MM.1S (cell line): ENCODE measurements at regions not wholly inside any gene's neighbourhood (a gene's known extent, or its start where the extent isn't known, plus 50 kb on each side); places are given as distances from the start of the nearest gene placed in this dataset.

Experiments used
- DNase-seq: peaks from one replicate; pipeline ENCODE4 v3.0.0-alpha.2; 2015
- H2AFZ ChIP-seq: fragments of 300-600 bp; sonication (generic); 2 replicates; pipeline ENCODE4 v1.6.0; 2016; ENCODE audit warnings: antibody characterized with exemption, low read length
- H3F3A ChIP-seq: fragments of 300-600 bp; sonication (generic); 2 replicates; pipeline ENCODE4 v1.6.1; 2016; ENCODE audit warnings: mild to moderate bottlenecking, antibody characterized with exemption, low read length, moderate library complexity, mixed read lengths; ENCODE audit not compliant: insufficient read depth
- H3K27ac ChIP-seq: fragments of 300-600 bp; sonication (generic); 2 replicates; pipeline ENCODE4 v1.5.1; 2016; ENCODE audit warnings: mild to moderate bottlenecking, low read length
- H3K27me3 ChIP-seq: fragments of 300-600 bp; sonication (generic); replicated peaks from 2 replicates; pipeline ENCODE4 v1.6.0; 2016; ENCODE audit warnings: low read length; ENCODE audit not compliant: insufficient read depth
- H3K36me3 ChIP-seq: fragments of 300-600 bp; sonication (generic); replicated peaks from 2 replicates; pipeline ENCODE4 v1.6.1; 2016; ENCODE audit warnings: mild to moderate bottlenecking, low read length, mixed read lengths; ENCODE audit not compliant: insufficient read depth
- H3K4me1 ChIP-seq: fragments of 300-600 bp; sonication (generic); 2 replicates; pipeline ENCODE4 v1.6.1; 2016; ENCODE audit warnings: low read length, mixed read lengths
- H3K4me2 ChIP-seq: fragments of 300-600 bp; sonication (generic); 2 replicates; pipeline ENCODE4 v1.6.0; 2016; ENCODE audit warnings: low read depth, low read length
- H3K4me3 ChIP-seq: fragments of 300-600 bp; sonication (generic); 2 replicates; pipeline ENCODE4 v1.5.1; 2016; ENCODE audit warnings: low read length, mixed read lengths
- H3K79me2 ChIP-seq: fragments of 300-600 bp; sonication (generic); 2 replicates; pipeline ENCODE4 v1.6.1; 2016; ENCODE audit warnings: mixed run types, low read length, mixed read lengths
- H3K9ac ChIP-seq: fragments of 300-600 bp; sonication (generic); 2 replicates; pipeline ENCODE4 v1.6.1; 2016; ENCODE audit warnings: low read length, mixed read lengths
- H3K9me2 ChIP-seq: fragments of 300-600 bp; sonication (generic); replicated peaks from 2 replicates; pipeline ENCODE4 v1.6.1; 2016; ENCODE audit warnings: mild to moderate bottlenecking, low read length, mixed read lengths; ENCODE audit not compliant: insufficient read depth
- H3K9me3 ChIP-seq: fragments of 300-600 bp; sonication (generic); replicated peaks from 2 replicates; pipeline ENCODE4 v1.6.1; 2016; ENCODE audit warnings: mild to moderate bottlenecking, low read length, mixed read lengths; ENCODE audit not compliant: insufficient read depth
- H4K20me1 ChIP-seq: fragments of 300-600 bp; sonication (generic); 2 replicates; pipeline ENCODE4 v1.6.1; 2016; ENCODE audit warnings: mild to moderate bottlenecking, low read length, moderate library complexity, mixed read lengths; ENCODE audit not compliant: insufficient read depth
- CTCF ChIP-seq: fragments of 300-600 bp; sonication (generic); IDR thresholded peaks from 2 replicates; pipeline ENCODE4 v1.5.1; 2016; ENCODE audit warnings: antibody characterized with exemption, low read length, mixed read lengths
- EZH2 ChIP-seq: fragments of 300-600 bp; sonication (generic); optimal IDR thresholded peaks from 2 replicates; pipeline ENCODE3; 2017; ENCODE audit warnings: low read depth, mild to moderate bottlenecking, antibody characterized with exemption, low read length, mixed read lengths
- EZH2phosphoT487 ChIP-seq: fragments of 300-600 bp; sonication (generic); IDR thresholded peaks from 2 replicates; pipeline ENCODE4 v1.6.1; 2018; ENCODE audit warnings: antibody characterized with exemption, low read length

GRCh38 chr21:17081193-17081592, 431.6 kb upstream of the CXADR start:
- DNase-seq = no peak
- H2AFZ ChIP-seq = no peak overlapping the region
- TF ChIP-seq EZH2phosphoT487 (no peak), EZH2 (no peak), CTCF (no peak)

GRCh38 chr21:17082843-17083483, 429.9 kb upstream of the CXADR start:
- no peaks in the 10 kb centered on the region for H3F3A ChIP-seq
- no peaks in the 10 kb centered on the region for H3K79me2 ChIP-seq
- H3K36me3 ChIP-seq = no peaks in the 10 kb centered on the region
- H3K9ac ChIP-seq = no peak overlapping the region
- no peak overlapping the region for H2AFZ ChIP-seq
- no peak for DNase-seq
- no peaks in the 10 kb centered on the region for H3K9me3 ChIP-seq
- H4K20me1 ChIP-seq = no peaks in the 10 kb centered on the region
- no peak overlapping the region for H3K27ac ChIP-seq
- no peaks in the 10 kb centered on the region for H3K27me3 ChIP-seq
- H3K4me3 ChIP-seq = no peak overlapping the region
- H3K9me2 ChIP-seq = no peaks in the 10 kb centered on the region
- TF ChIP-seq EZH2 (no peak), EZH2phosphoT487 (no peak)
- no peak overlapping the region for H3K4me2 ChIP-seq
- no peaks in the 10 kb centered on the region for H3K4me1 ChIP-seq

More at GRCh38 chr21:17081193-17081592, 431.6 kb upstream of the CXADR start:
- no peaks in the 10 kb centered on the region for H3K36me3 ChIP-seq
- no peaks in the 10 kb centered on the region for H3K9me3 ChIP-seq
- no peaks in the 10 kb centered on the region for H3F3A ChIP-seq
- no peaks in the 10 kb centered on the region for H4K20me1 ChIP-seq
- H3K79me2 ChIP-seq = no peaks in the 10 kb centered on the region
- H3K27me3 ChIP-seq = no peaks in the 10 kb centered on the region
- H3K4me1 ChIP-seq = no peaks in the 10 kb centered on the region
- H3K9ac ChIP-seq = no peak overlapping the region
- no peak overlapping the region for H3K4me3 ChIP-seq
- no peak overlapping the region for H3K27ac ChIP-seq
- H3K4me2 ChIP-seq = no peak overlapping the region
- H3K9me2 ChIP-seq = no peaks in the 10 kb centered on the region

- no peaks in the 10 kb centered on the region for H3K36me3 ChIP-seq
- H4K20me1 ChIP-seq = no peaks in the 10 kb centered on the region
- no peaks in the 10 kb centered on the region for H3K79me2 ChIP-seq
- TF ChIP-seq CTCF (no peak), EZH2phosphoT487 (no peak), EZH2 (no peak)
- no peak overlapping the region for H3K4me3 ChIP-seq
- H3K9me3 ChIP-seq = no peaks in the 10 kb centered on the region
- H3F3A ChIP-seq = no peaks in the 10 kb centered on the region
- no peaks in the 10 kb centered on the region for H3K27me3 ChIP-seq
- no peaks in the 10 kb centered on the region for H3K4me1 ChIP-seq
- DNase-seq = no peak
- no peak overlapping the region for H2AFZ ChIP-seq
- no peaks in the 10 kb centered on the region for H3K9me2 ChIP-seq
- H3K27ac ChIP-seq = no peak overlapping the region
- H3K4me2 ChIP-seq = no peak overlapping the region
- no peak overlapping the region for H3K9ac ChIP-seq
These were observed 427.1 kb upstream of the CXADR start for GRCh38 chr21:17085707-17086106.

GRCh38 chr21:17088500-17088899, 424.3 kb upstream of the CXADR start:
- H3K4me1 ChIP-seq = no peaks in the 10 kb centered on the region
- H2AFZ ChIP-seq = no peak overlapping the region
- H3K9ac ChIP-seq = no peak overlapping the region
- H3K9me2 ChIP-seq = no peaks in the 10 kb centered on the region
- H3K27ac ChIP-seq = no peak overlapping the region
- no peaks in the 10 kb centered on the region for H3F3A ChIP-seq
- TF ChIP-seq EZH2phosphoT487 (no peak), EZH2 (no peak), CTCF (no peak)
- DNase-seq = no peak
- H3K4me2 ChIP-seq = no peak overlapping the region
- H3K36me3 ChIP-seq = no peaks in the 10 kb centered on the region
- H3K4me3 ChIP-seq = no peak overlapping the region
- no peaks in the 10 kb centered on the region for H3K27me3 ChIP-seq
- no peaks in the 10 kb centered on the region for H4K20me1 ChIP-seq
- no peaks in the 10 kb centered on the region for H3K9me3 ChIP-seq
- no peaks in the 10 kb centered on the region for H3K79me2 ChIP-seq
